Activated CD4-positive, alpha-beta T cell treated with anti-CD3 and anti-CD28 coated beads, Interleukin-2, Interleukin-6, amounts not matched to agents 100 ng/mL and 50 ng/mL, durations not matched to agents 16 hours and 8 hours (primary cell): ENCODE measurements at regions not wholly inside any gene's neighbourhood (a gene's known extent, or its start where the extent isn't known, plus 50 kb on each side); places are given as distances from the start of the nearest gene placed in this dataset.

Experiments used
- DNase-seq: peaks from one replicate; pipeline ENCODE4 v3.0.0-alpha.2; 2020

- no peak for DNase-seq
Observed at GRCh38 chr3:25313286-25313685, 114.8 kb upstream of the RARB start.

GRCh38 chr3:25324954-25325655 lies 103.0 kb upstream of the RARB start:
- no peak for DNase-seq

- DNase-seq, result no peak
Observed at GRCh38 chr3:25335356-25335755, 92.7 kb upstream of the RARB start.

GRCh38 chr3:25338158-25338725 lies 89.8 kb upstream of the RARB start:
- no peak for DNase-seq

GRCh38 chr3:25339225-25339624 lies 88.8 kb upstream of the RARB start:
- no peak for DNase-seq

- no peak for DNase-seq
Observed at GRCh38 chr3:25344670-25345069, 83.4 kb upstream of the RARB start.

- DNase-seq, result no peak
Observed at GRCh38 chr3:25349095-25349494, 79.0 kb upstream of the RARB start.

- no peak for DNase-seq
Observed at GRCh38 chr3:25349828-25350724, 78.0 kb upstream of the RARB start.

- no peak for DNase-seq
Observed at GRCh38 chr3:25350725-25351114, 77.3 kb upstream of the RARB start.

- DNase-seq, result no peak
Observed at GRCh38 chr3:25354071-25354470, 74.0 kb upstream of the RARB start.

- DNase-seq, result no peak
Observed at GRCh38 chr3:25355034-25355885, 72.8 kb upstream of the RARB start.

GRCh38 chr3:25355998-25356397 lies 72.1 kb upstream of the RARB start:
- no peak for DNase-seq

- no peak for DNase-seq
Observed at GRCh38 chr3:25362118-25362517, 65.9 kb upstream of the RARB start.

GRCh38 chr3:25365636-25366035 lies 62.4 kb upstream of the RARB start:
- DNase-seq, result no peak

- DNase-seq, result no peak
Observed at GRCh38 chr3:25367025-25367424, 61.0 kb upstream of the RARB start.

- no peak for DNase-seq
Observed at GRCh38 chr3:25372167-25372566, 55.9 kb upstream of the RARB start.

- DNase-seq, result no peak
Observed at GRCh38 chr3:25376340-25376739, 51.7 kb upstream of the RARB start.

GRCh38 chr3:25377042-25377441 lies 51.0 kb upstream of the RARB start:
- DNase-seq, result no peak
